ENCODE measurements at regions not wholly inside any gene's neighbourhood (a gene's known extent, or its start where the extent isn't known, plus 50 kb on each side); places are given as distances from the start of the nearest gene placed in this dataset.

DNA sequence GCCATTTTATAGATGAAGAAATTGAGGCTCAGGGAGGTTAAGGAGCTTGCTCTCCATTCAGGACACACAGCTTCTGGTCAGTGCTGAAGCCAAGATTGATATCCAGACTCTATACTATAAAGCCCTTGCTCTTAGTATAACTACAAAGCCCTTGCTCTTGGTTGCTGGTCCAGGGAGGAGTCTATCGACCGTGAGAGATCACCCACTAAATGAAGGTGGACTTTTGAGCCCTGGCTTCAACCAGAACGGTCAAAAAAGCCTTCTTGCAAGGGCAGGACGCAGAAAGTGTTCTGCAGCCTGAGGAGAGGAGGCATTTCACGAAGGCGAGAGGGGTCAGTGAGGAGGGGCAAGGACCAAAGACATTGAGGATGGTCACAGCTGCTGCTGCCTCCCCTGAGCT lies 176.3 kb downstream of the CYP26A1 start:
- intact Hi-C loops (cut with DNase I), result no loop called here
- 30% methylated on average over 6 of the region's 6 CpGs for WGBS (ENCODE audit: insufficient coverage, low coverage, low lambda C conversion rate, missing lambda C conversion rate)
- ATAC-seq (peak in 3 of 4 donors; percentile 26 to 46 (median 34)), DNase-seq (no peak)
- TF ChIP-seq, protein P1, sequence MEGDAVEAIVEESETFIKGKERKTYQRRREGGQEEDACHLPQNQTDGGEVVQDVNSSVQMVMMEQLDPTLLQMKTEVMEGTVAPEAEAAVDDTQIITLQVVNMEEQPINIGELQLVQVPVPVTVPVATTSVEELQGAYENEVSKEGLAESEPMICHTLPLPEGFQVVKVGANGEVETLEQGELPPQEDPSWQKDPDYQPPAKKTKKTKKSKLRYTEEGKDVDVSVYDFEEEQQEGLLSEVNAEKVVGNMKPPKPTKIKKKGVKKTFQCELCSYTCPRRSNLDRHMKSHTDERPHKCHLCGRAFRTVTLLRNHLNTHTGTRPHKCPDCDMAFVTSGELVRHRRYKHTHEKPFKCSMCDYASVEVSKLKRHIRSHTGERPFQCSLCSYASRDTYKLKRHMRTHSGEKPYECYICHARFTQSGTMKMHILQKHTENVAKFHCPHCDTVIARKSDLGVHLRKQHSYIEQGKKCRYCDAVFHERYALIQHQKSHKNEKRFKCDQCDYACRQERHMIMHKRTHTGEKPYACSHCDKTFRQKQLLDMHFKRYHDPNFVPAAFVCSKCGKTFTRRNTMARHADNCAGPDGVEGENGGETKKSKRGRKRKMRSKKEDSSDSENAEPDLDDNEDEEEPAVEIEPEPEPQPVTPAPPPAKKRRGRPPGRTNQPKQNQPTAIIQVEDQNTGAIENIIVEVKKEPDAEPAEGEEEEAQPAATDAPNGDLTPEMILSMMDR (IDR thresholded peaks at IDR 0.05), result no peak
- no peak for TF ChIP-seq POLR2A (IDR thresholded peaks at IDR 0.05)
- no peak overlapping the region for H3K27ac ChIP-seq
- no peaks in the 10 kb centered on the region for H3K27me3 ChIP-seq
- peaks cover 0 to 22% (median 8%) of the 10 kb centered on the region in 4 donors for H3K4me1 ChIP-seq
- no peaks in the 10 kb centered on the region for H3K36me3 ChIP-seq
- H3K9me3 ChIP-seq, result no peaks in the 10 kb centered on the region
- no peak overlapping the region for H3K4me3 ChIP-seq

DNA sequence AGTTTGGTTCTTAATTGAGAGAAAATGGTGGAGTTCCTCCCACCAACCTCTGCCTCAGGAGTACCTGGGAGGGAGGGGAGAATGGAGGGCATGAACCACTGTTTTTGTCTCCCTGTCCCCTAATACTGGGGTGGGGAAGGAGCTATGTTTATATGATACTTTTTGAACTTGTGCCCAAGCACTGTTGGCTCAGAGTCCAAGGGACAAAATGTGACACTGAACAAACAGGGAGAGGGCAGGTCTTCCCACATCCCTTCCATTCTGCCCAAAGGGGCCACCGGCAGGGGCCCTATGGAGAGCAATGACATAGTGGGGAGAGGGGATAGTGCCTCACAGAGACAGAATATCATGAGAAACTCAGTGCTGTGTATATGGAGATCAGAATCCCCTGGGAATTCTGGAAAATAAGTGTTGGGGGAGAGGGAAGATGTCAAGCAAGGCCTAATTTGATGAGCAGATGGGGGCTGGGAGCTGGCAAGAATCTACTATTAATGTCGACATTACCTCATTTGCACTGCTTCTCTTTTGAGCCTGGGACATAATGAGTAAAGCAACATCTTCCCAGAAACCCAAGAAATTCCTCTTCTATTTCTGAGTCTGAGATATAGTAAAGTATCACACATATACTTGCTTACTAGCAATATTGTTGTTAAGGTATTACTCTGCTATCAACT lies 180.6 kb downstream of the CYP26A1 start:
- 20% methylated on average over 2 of the region's 2 CpGs for WGBS (ENCODE audit: insufficient coverage, low coverage, low lambda C conversion rate, missing lambda C conversion rate)
- no peaks in the 10 kb centered on the region for H3K9me3 ChIP-seq

DNA sequence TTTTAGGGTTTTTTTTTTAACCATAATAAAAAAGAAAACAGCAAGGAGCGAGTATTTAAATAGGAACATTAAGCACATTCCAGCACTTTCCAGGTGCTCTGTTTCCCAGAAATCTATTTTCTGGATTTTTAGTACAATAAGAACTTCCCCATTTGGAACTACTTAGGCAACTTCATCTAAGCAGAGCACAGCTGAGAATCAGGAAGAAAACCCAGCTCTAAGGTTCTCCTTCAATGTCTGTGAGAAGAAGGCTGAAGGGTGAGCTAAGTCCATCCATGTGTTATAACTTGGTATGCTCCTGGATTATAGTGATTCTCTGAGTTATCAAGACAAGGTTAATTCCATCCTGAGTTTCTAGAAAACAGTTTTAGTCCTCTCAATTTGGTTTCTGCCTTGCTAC lies 181.9 kb downstream of the CYP26A1 start:
- TF ChIP-seq POLR2A (IDR thresholded peaks at IDR 0.05), result no peak
- TF ChIP-seq, protein P1 (IDR thresholded peaks at IDR 0.05), result no peak
- no peak overlapping the region for H3K4me3 ChIP-seq
- H3K27ac ChIP-seq, result no peak overlapping the region
- ATAC-seq (no peak), DNase-seq (no peak)
- intact Hi-C loops (cut with DNase I), result no loop called here
- peaks cover 0 to 12% (median 5%) of the 10 kb centered on the region in 4 donors for H3K4me1 ChIP-seq
- H3K9me3 ChIP-seq, result no peaks in the 10 kb centered on the region
- H3K36me3 ChIP-seq, result no peaks in the 10 kb centered on the region
- WGBS (ENCODE audit: insufficient coverage, low coverage, low lambda C conversion rate, missing lambda C conversion rate), result 90% methylated on average over 1 of the region's 1 CpG
- H3K27me3 ChIP-seq, result no peaks in the 10 kb centered on the region

More for the DNA sequence above, 180.6 kb downstream of the CYP26A1 start:
- H3K4me3 ChIP-seq, result no peak overlapping the region
- H3K27me3 ChIP-seq, result no peaks in the 10 kb centered on the region
- peak overlapping the region in 1 of 3 donors; percentile 27 for H3K27ac ChIP-seq
- TF ChIP-seq, protein P1 (IDR thresholded peaks at IDR 0.05), result no peak
- no peak for TF ChIP-seq POLR2A (IDR thresholded peaks at IDR 0.05)
- peaks cover 0 to 17% (median 6%) of the 10 kb centered on the region in 4 donors for H3K4me1 ChIP-seq
- intact Hi-C loops (cut with DNase I), result no loop called here
- peak in 1 of 3 donors; percentile 52 for DNase-seq
- peak; percentile 87 to 93 (median 92) for ATAC-seq
- H3K36me3 ChIP-seq, result no peaks in the 10 kb centered on the region
